ENCODE measurements at regions not wholly inside any gene's neighbourhood (a gene's known extent, or its start where the extent isn't known, plus 50 kb on each side); places are given as distances from the start of the nearest gene placed in this dataset.
"Not testable (repeated sequence)": the region's sequence is repeated elsewhere in the genome, so short reads cannot be mapped to it uniquely, and the experiment has no call there.

DNA sequence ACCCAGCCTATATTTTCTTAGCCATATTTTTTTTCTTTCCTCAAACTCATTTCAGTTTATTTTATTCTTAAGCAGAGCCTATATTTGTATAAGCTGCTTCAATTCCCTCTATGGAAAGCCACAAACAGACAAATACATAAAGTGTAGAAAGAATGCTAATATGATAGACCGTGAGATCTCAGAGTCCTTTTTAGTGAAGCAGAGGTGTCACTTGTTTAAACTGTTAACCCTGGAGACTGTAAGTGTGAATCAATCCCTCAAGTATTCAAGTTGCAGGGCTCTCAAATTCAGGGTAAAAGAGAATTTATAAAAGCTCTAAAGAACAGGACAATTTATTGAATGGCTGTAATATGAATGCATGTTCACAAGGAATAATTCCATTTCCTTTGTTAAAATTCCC lies 72.2 kb upstream of the BHLHE40 start:
- H3K4me3 ChIP-seq (ENCODE audit: low read depth, low read length) = no peak overlapping the region
- DNase-seq (ENCODE audit: low read depth) = no peak
- TF ChIP-seq, protein P1, sequence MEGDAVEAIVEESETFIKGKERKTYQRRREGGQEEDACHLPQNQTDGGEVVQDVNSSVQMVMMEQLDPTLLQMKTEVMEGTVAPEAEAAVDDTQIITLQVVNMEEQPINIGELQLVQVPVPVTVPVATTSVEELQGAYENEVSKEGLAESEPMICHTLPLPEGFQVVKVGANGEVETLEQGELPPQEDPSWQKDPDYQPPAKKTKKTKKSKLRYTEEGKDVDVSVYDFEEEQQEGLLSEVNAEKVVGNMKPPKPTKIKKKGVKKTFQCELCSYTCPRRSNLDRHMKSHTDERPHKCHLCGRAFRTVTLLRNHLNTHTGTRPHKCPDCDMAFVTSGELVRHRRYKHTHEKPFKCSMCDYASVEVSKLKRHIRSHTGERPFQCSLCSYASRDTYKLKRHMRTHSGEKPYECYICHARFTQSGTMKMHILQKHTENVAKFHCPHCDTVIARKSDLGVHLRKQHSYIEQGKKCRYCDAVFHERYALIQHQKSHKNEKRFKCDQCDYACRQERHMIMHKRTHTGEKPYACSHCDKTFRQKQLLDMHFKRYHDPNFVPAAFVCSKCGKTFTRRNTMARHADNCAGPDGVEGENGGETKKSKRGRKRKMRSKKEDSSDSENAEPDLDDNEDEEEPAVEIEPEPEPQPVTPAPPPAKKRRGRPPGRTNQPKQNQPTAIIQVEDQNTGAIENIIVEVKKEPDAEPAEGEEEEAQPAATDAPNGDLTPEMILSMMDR (IDR thresholded peaks at IDR 0.05; ENCODE audit: control insufficient read depth, extremely low read depth, insufficient read depth) = no peak

DNA sequence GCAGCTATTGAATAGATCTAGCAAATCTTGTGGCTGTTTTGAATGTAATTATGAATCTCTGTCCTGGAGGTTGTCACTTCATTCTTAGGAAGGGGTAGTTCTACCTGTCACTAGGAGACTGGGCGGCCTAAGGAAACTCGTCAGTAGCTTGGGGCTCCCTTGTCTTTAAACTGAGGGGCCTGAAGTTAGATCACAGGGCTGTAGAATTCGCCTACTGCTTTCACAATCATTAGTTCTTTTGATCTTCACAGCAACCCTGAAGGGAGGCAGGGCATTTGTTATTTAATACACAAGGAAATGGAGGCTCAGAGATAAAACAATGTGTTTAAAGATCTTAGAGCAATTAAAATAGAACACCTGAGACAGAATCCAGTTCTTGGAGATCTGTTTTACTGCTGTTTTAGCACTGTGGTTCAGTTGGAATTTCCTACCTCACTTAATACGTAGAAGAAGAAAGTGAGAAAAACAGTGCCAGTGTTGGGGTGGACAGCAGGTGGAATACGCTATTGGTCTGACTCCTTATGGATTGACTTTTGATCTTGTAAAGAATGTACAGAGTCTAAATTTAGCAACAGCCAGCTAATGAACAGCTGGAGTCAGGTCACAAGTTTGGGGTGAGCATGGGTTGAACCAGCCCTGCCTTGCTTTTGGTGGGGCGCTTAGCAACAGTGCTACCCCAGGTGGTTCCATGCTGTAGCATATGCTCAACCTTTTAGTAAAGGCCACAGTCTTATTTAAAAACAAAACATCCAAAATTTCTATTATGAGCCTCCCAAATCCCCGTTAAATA lies 71.4 kb upstream of the BHLHE40 start:
- no peak for DNase-seq (ENCODE audit: low read depth)
- no peak overlapping the region for H3K4me3 ChIP-seq (ENCODE audit: low read depth, low read length)
- TF ChIP-seq, protein P1 (IDR thresholded peaks at IDR 0.05; ENCODE audit: control insufficient read depth, extremely low read depth, insufficient read depth) = no peak

- TF ChIP-seq, protein P1 (IDR thresholded peaks at IDR 0.05; ENCODE audit: control insufficient read depth, extremely low read depth, insufficient read depth) = no peak
- DNase-seq (ENCODE audit: low read depth) = no peak
- no peak overlapping the region for H3K4me3 ChIP-seq (ENCODE audit: low read depth, low read length)
These were observed 70.6 kb upstream of the BHLHE40 start for GRCh38 chr3:4908433-4909156.

GRCh38 chr3:4914464-4914863 lies 64.8 kb upstream of the BHLHE40 start:
- TF ChIP-seq, protein P1 (IDR thresholded peaks at IDR 0.05; ENCODE audit: control insufficient read depth, extremely low read depth, insufficient read depth) = no peak
- no peak for DNase-seq (ENCODE audit: low read depth)
- no peak overlapping the region for H3K4me3 ChIP-seq (ENCODE audit: low read depth, low read length)

DNA sequence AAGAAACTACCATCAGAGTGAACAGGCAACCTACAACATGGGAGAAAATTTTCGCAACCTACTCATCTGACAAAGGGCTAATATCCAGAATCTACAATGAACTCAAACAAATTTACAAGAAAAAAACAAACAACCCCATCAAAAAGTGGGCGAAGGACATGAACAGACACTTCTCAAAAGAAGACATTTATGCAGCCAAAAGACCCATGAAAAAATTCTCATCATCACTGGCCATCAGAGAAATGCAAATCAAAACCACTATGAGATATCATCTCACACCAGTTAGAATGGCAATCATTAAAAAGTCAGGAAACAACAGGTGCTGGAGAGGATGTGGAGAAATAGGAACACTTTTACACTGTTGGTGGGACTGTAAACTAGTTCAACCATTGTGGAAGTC lies 57.6 kb upstream of the BHLHE40 start:
- not testable (repeated sequence) for DNase-seq (ENCODE audit: low read depth)

DNA sequence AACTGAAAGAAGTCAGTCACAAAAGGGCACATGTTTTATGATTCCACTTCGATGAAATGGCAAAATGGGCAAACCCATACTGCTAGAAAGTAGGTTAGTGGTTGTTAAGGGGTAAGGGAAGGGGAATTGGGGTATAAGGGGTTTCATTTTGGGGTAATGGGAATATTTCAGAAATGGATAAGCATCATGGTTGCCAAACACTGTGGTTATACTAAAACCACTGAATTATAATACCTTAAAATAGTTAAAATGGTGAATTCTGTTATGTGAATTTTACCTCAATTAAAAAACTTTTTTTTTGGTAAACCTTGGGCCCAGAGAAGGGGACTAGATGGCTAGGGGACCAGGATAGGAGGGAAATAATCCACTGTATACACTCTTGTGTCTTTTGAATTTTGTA lies 52.3 kb upstream of the BHLHE40 start:
- no peak for DNase-seq (ENCODE audit: low read depth)
- TF ChIP-seq, protein P1 (IDR thresholded peaks at IDR 0.05; ENCODE audit: control insufficient read depth, extremely low read depth, insufficient read depth) = no peak
- no peak overlapping the region for H3K4me3 ChIP-seq (ENCODE audit: low read depth, low read length)

More for the DNA sequence above, 57.6 kb upstream of the BHLHE40 start:
- H3K4me3 ChIP-seq (ENCODE audit: low read depth, low read length) = not testable (repeated sequence)

DNA sequence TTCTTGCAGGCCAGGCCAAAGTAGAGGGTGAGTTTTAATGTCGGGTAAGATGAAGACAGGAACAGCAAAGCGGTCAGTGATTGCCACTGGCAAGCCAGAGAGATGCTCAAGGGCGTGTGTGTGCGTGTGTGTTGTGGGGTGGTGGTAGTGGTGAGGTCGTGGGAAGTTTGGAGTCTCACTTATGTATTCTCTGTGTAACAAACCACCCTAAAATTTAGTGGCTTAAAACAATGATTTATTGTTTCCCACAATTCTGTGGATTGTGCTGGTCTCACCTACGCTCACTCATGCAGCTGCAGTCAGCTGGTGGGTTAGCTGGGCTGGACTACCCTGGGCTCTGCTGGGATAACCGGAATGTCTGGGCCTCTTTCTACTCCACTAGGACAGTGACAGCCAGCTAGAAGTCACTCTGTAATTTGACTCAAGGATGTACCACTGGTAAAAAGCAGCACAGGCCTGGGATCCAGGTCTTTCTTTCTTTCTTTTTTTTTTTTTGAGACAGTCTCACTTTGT lies 50.9 kb upstream of the BHLHE40 start:
- no peak overlapping the region for H3K4me3 ChIP-seq (ENCODE audit: low read depth, low read length)
- TF ChIP-seq, protein P1 (IDR thresholded peaks at IDR 0.05; ENCODE audit: control insufficient read depth, extremely low read depth, insufficient read depth) = no peak
- DNase-seq (ENCODE audit: low read depth) = no peak

Data from LNCaP clone FGC (cell line).